ENCODE measurements at regions not wholly inside any gene's neighbourhood (a gene's known extent, or its start where the extent isn't known, plus 50 kb on each side); places are given as distances from the start of the nearest gene placed in this dataset.

GRCh38 chr10:113335592-113335991 is 217.3 kb upstream of the HABP2 start (continued):
- TF ChIP-seq, protein P1, sequence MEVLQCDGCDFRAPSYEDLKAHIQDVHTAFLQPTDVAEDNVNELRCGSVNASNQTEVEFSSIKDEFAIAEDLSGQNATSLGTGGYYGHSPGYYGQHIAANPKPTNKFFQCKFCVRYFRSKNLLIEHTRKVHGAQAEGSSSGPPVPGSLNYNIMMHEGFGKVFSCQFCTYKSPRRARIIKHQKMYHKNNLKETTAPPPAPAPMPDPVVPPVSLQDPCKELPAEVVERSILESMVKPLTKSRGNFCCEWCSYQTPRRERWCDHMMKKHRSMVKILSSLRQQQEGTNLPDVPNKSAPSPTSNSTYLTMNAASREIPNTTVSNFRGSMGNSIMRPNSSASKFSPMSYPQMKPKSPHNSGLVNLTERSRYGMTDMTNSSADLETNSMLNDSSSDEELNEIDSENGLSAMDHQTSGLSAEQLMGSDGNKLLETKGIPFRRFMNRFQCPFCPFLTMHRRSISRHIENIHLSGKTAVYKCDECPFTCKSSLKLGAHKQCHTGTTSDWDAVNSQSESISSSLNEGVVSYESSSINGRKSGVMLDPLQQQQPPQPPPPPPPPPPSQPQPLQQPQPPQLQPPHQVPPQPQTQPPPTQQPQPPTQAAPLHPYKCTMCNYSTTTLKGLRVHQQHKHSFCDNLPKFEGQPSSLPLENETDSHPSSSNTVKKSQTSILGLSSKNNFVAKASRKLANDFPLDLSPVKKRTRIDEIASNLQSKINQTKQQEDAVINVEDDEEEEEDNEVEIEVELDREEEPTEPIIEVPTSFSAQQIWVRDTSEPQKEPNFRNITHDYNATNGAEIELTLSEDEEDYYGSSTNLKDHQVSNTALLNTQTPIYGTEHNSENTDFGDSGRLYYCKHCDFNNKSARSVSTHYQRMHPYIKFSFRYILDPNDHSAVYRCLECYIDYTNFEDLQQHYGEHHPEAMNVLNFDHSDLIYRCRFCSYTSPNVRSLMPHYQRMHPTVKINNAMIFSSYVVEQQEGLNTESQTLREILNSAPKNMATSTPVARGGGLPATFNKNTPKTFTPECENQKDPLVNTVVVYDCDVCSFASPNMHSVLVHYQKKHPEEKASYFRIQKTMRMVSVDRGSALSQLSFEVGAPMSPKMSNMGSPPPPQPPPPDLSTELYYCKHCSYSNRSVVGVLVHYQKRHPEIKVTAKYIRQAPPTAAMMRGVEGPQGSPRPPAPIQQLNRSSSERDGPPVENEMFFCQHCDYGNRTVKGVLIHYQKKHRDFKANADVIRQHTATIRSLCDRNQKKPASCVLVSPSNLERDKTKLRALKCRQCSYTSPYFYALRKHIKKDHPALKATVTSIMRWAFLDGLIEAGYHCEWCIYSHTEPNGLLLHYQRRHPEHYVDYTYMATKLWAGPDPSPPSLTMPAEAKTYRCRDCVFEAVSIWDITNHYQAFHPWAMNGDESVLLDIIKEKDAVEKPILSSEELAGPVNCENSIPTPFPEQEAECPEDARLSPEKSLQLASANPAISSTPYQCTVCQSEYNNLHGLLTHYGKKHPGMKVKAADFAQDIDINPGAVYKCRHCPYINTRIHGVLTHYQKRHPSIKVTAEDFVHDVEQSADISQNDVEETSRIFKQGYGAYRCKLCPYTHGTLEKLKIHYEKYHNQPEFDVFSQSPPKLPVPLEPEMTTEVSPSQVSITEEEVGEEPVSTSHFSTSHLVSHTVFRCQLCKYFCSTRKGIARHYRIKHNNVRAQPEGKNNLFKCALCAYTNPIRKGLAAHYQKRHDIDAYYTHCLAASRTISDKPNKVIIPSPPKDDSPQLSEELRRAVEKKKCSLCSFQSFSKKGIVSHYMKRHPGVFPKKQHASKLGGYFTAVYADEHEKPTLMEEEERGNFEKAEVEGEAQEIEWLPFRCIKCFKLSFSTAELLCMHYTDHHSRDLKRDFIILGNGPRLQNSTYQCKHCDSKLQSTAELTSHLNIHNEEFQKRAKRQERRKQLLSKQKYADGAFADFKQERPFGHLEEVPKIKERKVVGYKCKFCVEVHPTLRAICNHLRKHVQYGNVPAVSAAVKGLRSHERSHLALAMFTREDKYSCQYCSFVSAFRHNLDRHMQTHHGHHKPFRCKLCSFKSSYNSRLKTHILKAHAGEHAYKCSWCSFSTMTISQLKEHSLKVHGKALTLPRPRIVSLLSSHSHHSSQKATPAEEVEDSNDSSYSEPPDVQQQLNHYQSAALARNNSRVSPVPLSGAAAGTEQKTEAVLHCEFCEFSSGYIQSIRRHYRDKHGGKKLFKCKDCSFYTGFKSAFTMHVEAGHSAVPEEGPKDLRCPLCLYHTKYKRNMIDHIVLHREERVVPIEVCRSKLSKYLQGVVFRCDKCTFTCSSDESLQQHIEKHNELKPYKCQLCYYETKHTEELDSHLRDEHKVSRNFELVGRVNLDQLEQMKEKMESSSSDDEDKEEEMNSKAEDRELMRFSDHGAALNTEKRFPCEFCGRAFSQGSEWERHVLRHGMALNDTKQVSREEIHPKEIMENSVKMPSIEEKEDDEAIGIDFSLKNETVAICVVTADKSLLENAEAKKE (CRISPR knock-in tag; IDR thresholded peaks at IDR 0.05) = no peak
- TF ChIP-seq ZNF331 (CRISPR knock-in tag; IDR thresholded peaks at IDR 0.05; ENCODE audit: low read depth) (no peak), STAT1 (IDR thresholded peaks at IDR 0.05; ENCODE audit: unreplicated experiment) (no peak), ETS1 (IDR thresholded peaks at IDR 0.05) (no peak), CREB1 (CRISPR knock-in tag; IDR thresholded peaks at IDR 0.05; ENCODE audit: low read depth) (no peak), JUNB (IDR thresholded peaks at IDR 0.05; ENCODE audit: unreplicated experiment) (no peak)

DNA sequence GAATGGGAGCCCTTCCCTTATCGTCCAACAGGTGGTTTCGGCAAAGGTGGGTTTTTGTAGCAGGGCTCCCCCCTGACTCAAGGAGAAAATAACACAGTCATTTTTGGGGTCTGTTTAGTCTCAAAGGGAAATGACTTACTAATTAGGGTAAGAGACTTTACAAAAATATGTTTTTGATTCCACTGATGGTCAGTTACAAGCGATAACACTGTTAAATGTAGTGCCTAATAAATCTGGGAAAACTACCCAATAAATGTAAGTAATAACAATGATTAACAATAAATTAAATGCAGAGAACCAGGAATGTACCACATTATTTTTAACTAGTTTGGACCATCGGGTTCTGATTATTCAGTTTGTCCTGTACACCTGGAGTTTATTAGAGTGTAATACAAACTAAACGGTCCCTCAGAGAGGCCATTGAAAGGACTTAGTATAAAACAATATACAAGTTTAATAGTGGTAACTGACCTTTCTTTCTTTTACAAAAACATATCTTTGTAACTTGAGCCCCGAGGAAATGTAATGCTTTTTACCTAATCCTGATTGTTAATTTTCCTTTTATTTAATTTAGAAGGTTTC is 216.2 kb upstream of the HABP2 start:
- Histone ChIP-seq H3F3A (replicated peaks; ENCODE audit: low read depth) (no peaks in the 10 kb centered on the region), H3K36me3 (ENCODE audit: insufficient read depth) (no peaks in the 10 kb centered on the region), H3K79me2 (replicated peaks; ENCODE audit: insufficient read depth) (no peaks in the 10 kb centered on the region), H3K9me2 (ENCODE audit: insufficient read depth) (peaks cover 2% of the 10 kb centered on the region; the same call in 1 of the 2 replicates), H3K27ac (ENCODE audit: low read depth) (no peak overlapping the region), H3K4me1 (ENCODE audit: insufficient read depth) (no peaks in the 10 kb centered on the region), H3K4me3 (no peak overlapping the region), H2AFZ (no peak overlapping the region), H4K20me1 (replicated peaks; ENCODE audit: insufficient read depth) (no peaks in the 10 kb centered on the region), H3K27me3 (ENCODE audit: insufficient read depth) (no peaks in the 10 kb centered on the region), H3K4me2 (no peak overlapping the region)
- no peaks in the 10 kb centered on the region for H3K36me3 Mint-ChIP-seq (ENCODE audit: low read depth)
- DNase-seq (ENCODE audit: low spot score) (no peak), ATAC-seq (no peak)
- no peaks in the 10 kb centered on the region for H3K4me1 Mint-ChIP-seq
- no peak overlapping the region for H3K27ac Mint-ChIP-seq
- H3K4me3 Mint-ChIP-seq = no peak overlapping the region
- peaks cover 10% of the 10 kb centered on the region; the same call in 2 of the 3 replicates for H3K9me3 Mint-ChIP-seq
- H3K27me3 Mint-ChIP-seq (ENCODE audit: insufficient read depth, low read depth, poor library complexity) = no peaks in the 10 kb centered on the region
- TF ChIP-seq CREB1 (CRISPR knock-in tag; IDR thresholded peaks at IDR 0.05; ENCODE audit: low read depth) (no peak), POLR2AphosphoS5 (IDR thresholded peaks at IDR 0.05; ENCODE audit: low read depth) (no peak), NANOG (IDR thresholded peaks at IDR 0.05; ENCODE audit: borderline replicate concordance) (no peak), STAT1 (IDR thresholded peaks at IDR 0.05; ENCODE audit: unreplicated experiment) (no peak), ZNF331 (CRISPR knock-in tag; IDR thresholded peaks at IDR 0.05; ENCODE audit: low read depth) (no peak), EZH2phosphoT487 (IDR thresholded peaks at IDR 0.05; ENCODE audit: unreplicated experiment) (no peak), JUNB (IDR thresholded peaks at IDR 0.05; ENCODE audit: unreplicated experiment) (no peak)
- TF ChIP-seq, protein P2, sequence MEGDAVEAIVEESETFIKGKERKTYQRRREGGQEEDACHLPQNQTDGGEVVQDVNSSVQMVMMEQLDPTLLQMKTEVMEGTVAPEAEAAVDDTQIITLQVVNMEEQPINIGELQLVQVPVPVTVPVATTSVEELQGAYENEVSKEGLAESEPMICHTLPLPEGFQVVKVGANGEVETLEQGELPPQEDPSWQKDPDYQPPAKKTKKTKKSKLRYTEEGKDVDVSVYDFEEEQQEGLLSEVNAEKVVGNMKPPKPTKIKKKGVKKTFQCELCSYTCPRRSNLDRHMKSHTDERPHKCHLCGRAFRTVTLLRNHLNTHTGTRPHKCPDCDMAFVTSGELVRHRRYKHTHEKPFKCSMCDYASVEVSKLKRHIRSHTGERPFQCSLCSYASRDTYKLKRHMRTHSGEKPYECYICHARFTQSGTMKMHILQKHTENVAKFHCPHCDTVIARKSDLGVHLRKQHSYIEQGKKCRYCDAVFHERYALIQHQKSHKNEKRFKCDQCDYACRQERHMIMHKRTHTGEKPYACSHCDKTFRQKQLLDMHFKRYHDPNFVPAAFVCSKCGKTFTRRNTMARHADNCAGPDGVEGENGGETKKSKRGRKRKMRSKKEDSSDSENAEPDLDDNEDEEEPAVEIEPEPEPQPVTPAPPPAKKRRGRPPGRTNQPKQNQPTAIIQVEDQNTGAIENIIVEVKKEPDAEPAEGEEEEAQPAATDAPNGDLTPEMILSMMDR (conservative IDR thresholded peaks at IDR 0.05; ENCODE audit: low read depth in 2 of 2) = no peak
